H1 (cell line): ENCODE measurements at regions not wholly inside any gene's neighbourhood (a gene's known extent, or its start where the extent isn't known, plus 50 kb on each side); places are given as distances from the start of the nearest gene placed in this dataset.

Experiments
- EGR1 ChIP-seq: IDR thresholded peaks from 2 replicates; pipeline ENCODE4 v1.6.1; 2011; ENCODE audit warnings: low read depth, low read length, borderline replicate concordance
- NANOG ChIP-seq: IDR thresholded peaks from 2 replicates; pipeline ENCODE4 v1.6.1; 2011; ENCODE audit warnings: low read length, low read depth, mild to moderate bottlenecking, inconsistent platforms; ENCODE audit not compliant: insufficient read depth, poor library complexity, severe bottlenecking
- PHF8 ChIP-seq: fragments of 200-600 bp; sonication (generic); conservative IDR thresholded peaks from 2 replicates; pipeline ENCODE4 v1.7.1; 2012; ENCODE audit warnings: low read depth, mild to moderate bottlenecking, inconsistent platforms, low read length, moderate library complexity
- SIX5 ChIP-seq: IDR thresholded peaks from 2 replicates; pipeline ENCODE4 v1.6.1; 2011; ENCODE audit warnings: mild to moderate bottlenecking, low read depth, low read length
- TEAD4 ChIP-seq: IDR thresholded peaks from 2 replicates; pipeline ENCODE4 v1.6.1; 2012; ENCODE audit warnings: low read depth, low read length, inconsistent platforms, mixed read lengths

DNA sequence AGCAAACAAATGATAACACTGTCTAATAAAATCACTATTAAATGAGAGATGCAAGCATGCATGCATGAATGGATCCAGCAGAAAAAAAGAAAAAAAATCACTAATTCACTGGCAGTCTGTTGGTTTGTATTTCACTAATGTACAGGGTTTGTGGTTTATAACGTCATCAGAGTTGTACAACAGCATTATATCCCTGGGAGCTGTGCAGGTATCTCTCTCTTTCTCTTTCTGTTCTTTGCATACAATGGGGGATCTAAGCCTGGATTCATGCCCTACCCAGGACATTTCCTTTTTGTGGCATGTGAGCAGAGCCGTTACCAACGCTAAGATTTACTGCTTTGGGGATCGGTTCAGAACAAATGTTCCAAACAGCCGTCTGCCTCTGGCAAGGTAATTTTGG lies 229.5 kb downstream of the SOX2 start (continued):
- TF ChIP-seq PHF8 (no peak), EGR1 (no peak), TEAD4 (no peak), SIX5 (no peak), NANOG (no peak)
